Activated naive CD4-positive, alpha-beta T cell treated with anti-CD3 and anti-CD28 coated beads for 36 hours (primary cell): ENCODE measurements at regions not wholly inside any gene's neighbourhood (a gene's known extent, or its start where the extent isn't known, plus 50 kb on each side); places are given as distances from the start of the nearest gene placed in this dataset.

Experiments used
- CTCF ChIA-PET: fragments of 350-600 bp; sonication (Branson Sonifier 250); formaldehyde crosslinking; loops from one replicate; lab custom pipeline; 2021; ENCODE audit warnings: antibody characterized with exemption; lab: Charles Lee
- DNase-seq: peaks from one replicate; pipeline ENCODE4 v3.0.0-alpha.2; 2020
- H3K27ac Mint-ChIP-seq: one replicate; pipeline ENCODE4 v1.8.0; 2021; ENCODE audit warnings: mild to moderate bottlenecking, mixed read lengths
- H3K27me3 Mint-ChIP-seq: one replicate; pipeline ENCODE4 v1.8.0; 2021; ENCODE audit warnings: low read depth, mixed read lengths
- H3K36me3 Mint-ChIP-seq: one replicate; pipeline ENCODE4 v1.8.0; 2021; ENCODE audit warnings: low read depth, mixed read lengths
- H3K4me1 Mint-ChIP-seq: one replicate; pipeline ENCODE4 v1.8.0; 2021; ENCODE audit warnings: low read depth, mixed read lengths
- H3K4me3 Mint-ChIP-seq: one replicate; pipeline ENCODE4 v1.8.0; 2021; ENCODE audit warnings: mild to moderate bottlenecking, moderate library complexity, mixed read lengths
- H3K9me3 Mint-ChIP-seq: one replicate; pipeline ENCODE4 v1.8.0; 2021; ENCODE audit warnings: mixed read lengths
- intact Hi-C: fragments of 100-400 bp; cut with micrococcal nuclease; formaldehyde crosslinking; loops from one replicate; pipeline ENCODE4 v1.15.1; 2023

- intact Hi-C loops = no loop called here
Measured at GRCh38 chr5:74266132-74266531, 374.4 kb downstream of the ENC1 start.

DNA sequence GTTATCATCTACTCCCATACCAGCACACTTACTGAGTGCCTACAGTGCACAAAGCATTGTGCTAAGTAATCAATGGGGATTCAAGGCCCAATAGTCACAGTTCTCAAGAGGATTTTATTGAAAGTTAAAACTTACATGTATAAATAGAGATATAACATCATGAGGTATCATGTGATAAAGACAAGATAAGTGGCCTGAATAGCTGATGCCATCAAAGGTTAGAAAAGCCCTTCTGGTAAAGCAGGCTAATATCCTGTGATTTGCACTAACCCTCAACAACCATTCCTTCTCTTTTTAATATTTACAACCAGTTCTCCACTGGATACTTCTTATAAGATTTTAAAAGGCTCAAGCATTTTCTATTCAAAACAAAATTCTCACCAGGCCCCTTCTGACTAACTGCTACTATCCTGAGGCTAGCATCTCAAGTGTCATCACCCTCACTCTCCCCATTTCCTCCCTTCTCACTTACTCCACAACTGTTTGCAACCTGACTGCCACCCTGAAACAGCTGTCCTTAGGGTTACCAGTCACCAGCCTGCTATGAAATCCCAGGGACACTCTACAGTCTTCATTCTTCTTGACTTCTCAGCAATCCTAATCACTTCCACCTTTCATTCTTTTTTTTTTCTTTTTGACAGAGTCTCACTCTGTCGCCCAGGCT is 377.9 kb downstream of the ENC1 start:
- no peak overlapping the region for H3K27ac Mint-ChIP-seq
- H3K36me3 Mint-ChIP-seq = no peaks in the 10 kb centered on the region
- H3K9me3 Mint-ChIP-seq = no peaks in the 10 kb centered on the region
- no peak overlapping the region for H3K4me3 Mint-ChIP-seq
- no peaks in the 10 kb centered on the region for H3K27me3 Mint-ChIP-seq
- no peak for DNase-seq
- H3K4me1 Mint-ChIP-seq = no peaks in the 10 kb centered on the region
- intact Hi-C loops = no loop called here
- CTCF ChIA-PET = interaction anchor here (0.6 kb wide), 1 partner anchor 1421 kb away, joined by 3 read pairs; no protein-coding TSS in a partner anchor

More at GRCh38 chr5:74266132-74266531, 374.4 kb downstream of the ENC1 start:
- H3K9me3 Mint-ChIP-seq = no peaks in the 10 kb centered on the region
- no peak for DNase-seq
- no peak overlapping the region for H3K27ac Mint-ChIP-seq
- no peak overlapping the region for H3K4me3 Mint-ChIP-seq
- no peaks in the 10 kb centered on the region for H3K4me1 Mint-ChIP-seq
- H3K27me3 Mint-ChIP-seq = no peaks in the 10 kb centered on the region
- H3K36me3 Mint-ChIP-seq = no peaks in the 10 kb centered on the region
- CTCF ChIA-PET = interaction anchor here (0.7 kb wide), 1 partner anchor 44 kb away, joined by 3 read pairs; no protein-coding TSS in a partner anchor

- intact Hi-C loops = no loop called here
- CTCF ChIA-PET = interaction anchor here (0.6 kb wide), 1 partner anchor 1422 kb away, joined by 3 read pairs; no protein-coding TSS in a partner anchor
- Mint-ChIP-seq H3K4me1 (no peaks in the 10 kb centered on the region), H3K27ac (no peak overlapping the region), H3K4me3 (no peak overlapping the region), H3K36me3 (no peaks in the 10 kb centered on the region), H3K27me3 (peaks cover 5% of the 10 kb centered on the region), H3K9me3 (no peaks in the 10 kb centered on the region)
- DNase-seq = no peak
Measured at GRCh38 chr5:74261866-74262265, 378.7 kb downstream of the ENC1 start.

DNA sequence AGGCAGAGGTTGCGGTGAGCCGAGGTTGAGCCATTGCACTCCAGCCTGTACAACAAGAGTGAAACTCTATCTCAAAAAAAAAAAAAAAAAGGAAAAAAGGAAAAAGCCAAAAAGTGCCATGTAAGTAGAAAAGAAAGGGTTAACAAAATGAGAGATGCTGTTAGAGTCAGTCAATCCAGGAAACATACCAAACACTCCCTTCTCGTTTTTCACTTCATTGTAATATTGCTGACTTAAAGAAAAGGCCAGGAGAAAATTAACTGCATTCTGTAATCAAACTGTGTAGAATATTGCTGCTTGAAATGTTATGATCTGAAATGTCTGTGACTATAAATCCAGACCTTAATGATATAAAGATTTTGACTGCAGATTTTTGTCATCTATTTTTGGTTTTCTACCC is 379.1 kb downstream of the ENC1 start:
- intact Hi-C loops = no loop called here
- CTCF ChIA-PET = no interaction called here

GRCh38 chr5:74259572-74259971 is 381.0 kb downstream of the ENC1 start:
- intact Hi-C loops = no loop called here
- Mint-ChIP-seq H3K4me3 (no peak overlapping the region), H3K9me3 (no peaks in the 10 kb centered on the region), H3K36me3 (no peaks in the 10 kb centered on the region), H3K27ac (no peak overlapping the region), H3K4me1 (no peaks in the 10 kb centered on the region), H3K27me3 (peaks cover 5% of the 10 kb centered on the region)
- CTCF ChIA-PET = no interaction called here
- DNase-seq = no peak

More for the DNA sequence above, 379.1 kb downstream of the ENC1 start:
- H3K4me1 Mint-ChIP-seq = no peaks in the 10 kb centered on the region
- H3K9me3 Mint-ChIP-seq = no peaks in the 10 kb centered on the region
- DNase-seq = no peak
- no peak overlapping the region for H3K4me3 Mint-ChIP-seq
- peaks cover 5% of the 10 kb centered on the region for H3K27me3 Mint-ChIP-seq
- H3K27ac Mint-ChIP-seq = no peak overlapping the region
- H3K36me3 Mint-ChIP-seq = no peaks in the 10 kb centered on the region

DNA sequence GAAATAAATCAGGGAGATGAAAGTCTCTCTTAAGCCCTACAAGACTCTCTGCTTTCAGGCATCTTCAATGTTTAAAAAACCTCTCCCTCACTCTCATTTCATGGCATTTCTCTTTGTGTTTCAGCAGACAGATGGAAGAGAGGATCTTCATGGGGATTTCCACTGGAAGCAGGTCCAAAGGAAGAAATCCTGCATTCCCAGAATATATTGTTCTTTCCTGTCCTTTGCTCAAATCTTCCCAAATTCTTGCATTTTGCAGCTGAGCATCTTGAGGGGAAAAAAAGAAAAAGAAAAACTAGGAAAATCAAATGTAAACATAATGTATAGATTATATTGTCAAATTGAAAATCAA is 382.2 kb downstream of the ENC1 start:
- no peaks in the 10 kb centered on the region for H3K4me1 Mint-ChIP-seq
- H3K27me3 Mint-ChIP-seq = peaks cover 10% of the 10 kb centered on the region

DNA sequence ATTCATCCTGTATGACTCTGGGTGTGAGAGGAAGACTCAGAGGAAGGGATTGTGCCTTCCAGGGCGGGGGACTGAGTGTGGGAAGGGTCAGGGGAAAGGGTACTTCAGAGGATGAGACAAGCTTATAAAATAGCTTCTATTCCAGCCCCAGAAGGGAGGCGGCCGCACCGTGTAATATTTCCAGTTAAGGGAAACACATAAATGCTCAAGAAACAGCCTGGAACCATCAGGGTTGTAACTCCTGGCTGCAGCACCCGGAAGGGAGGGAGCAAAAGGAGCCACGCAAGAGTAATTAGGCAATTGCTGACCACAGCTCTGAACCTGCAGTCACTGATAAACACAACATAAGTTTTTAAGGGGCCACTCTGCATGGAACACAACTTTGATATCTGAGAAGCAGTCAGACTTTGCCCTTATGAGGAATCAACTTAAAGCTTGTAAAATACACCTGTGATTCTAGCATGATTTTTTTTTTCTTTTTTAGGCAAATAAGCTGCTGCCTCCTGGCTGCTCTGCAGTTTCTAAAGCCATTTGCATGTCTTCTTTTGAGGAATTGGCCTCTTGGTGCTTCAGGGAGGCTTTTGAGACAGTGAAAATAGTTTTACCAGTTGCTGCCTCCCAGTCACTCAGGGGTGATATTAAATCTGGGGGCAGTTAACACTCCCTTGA is 382.7 kb downstream of the ENC1 start:
- Mint-ChIP-seq H3K9me3 (no peaks in the 10 kb centered on the region), H3K4me1 (no peaks in the 10 kb centered on the region), H3K27ac (no peak overlapping the region), H3K36me3 (no peaks in the 10 kb centered on the region), H3K4me3 (no peak overlapping the region), H3K27me3 (peaks cover 10% of the 10 kb centered on the region)
- intact Hi-C loops = no loop called here
- no peak for DNase-seq
- CTCF ChIA-PET = interaction anchor here (0.6 kb wide), 1 partner anchor 257 kb away, joined by 3 read pairs; no protein-coding TSS in a partner anchor

More for the DNA sequence above, 382.2 kb downstream of the ENC1 start:
- no peak overlapping the region for H3K4me3 Mint-ChIP-seq
- H3K27ac Mint-ChIP-seq = no peak overlapping the region
- DNase-seq = no peak
- intact Hi-C loops = no loop called here
- H3K36me3 Mint-ChIP-seq = no peaks in the 10 kb centered on the region
- CTCF ChIA-PET = no interaction called here
- no peaks in the 10 kb centered on the region for H3K9me3 Mint-ChIP-seq

- H3K9me3 Mint-ChIP-seq = no peaks in the 10 kb centered on the region
- CTCF ChIA-PET = no interaction called here
- no peaks in the 10 kb centered on the region for H3K36me3 Mint-ChIP-seq
- no peak for DNase-seq
- intact Hi-C loops = no loop called here
- H3K4me3 Mint-ChIP-seq = no peak overlapping the region
- no peak overlapping the region for H3K27ac Mint-ChIP-seq
- H3K27me3 Mint-ChIP-seq = peaks cover 10% of the 10 kb centered on the region
- H3K4me1 Mint-ChIP-seq = no peaks in the 10 kb centered on the region
Measured at GRCh38 chr5:74257060-74257527, 383.4 kb downstream of the ENC1 start.

GRCh38 chr5:74255692-74256392 is 384.7 kb downstream of the ENC1 start:
- no peaks in the 10 kb centered on the region for H3K9me3 Mint-ChIP-seq
- DNase-seq = no peak
- intact Hi-C loops = no loop called here
- no peak overlapping the region for H3K4me3 Mint-ChIP-seq
- CTCF ChIA-PET = no interaction called here
- H3K27me3 Mint-ChIP-seq = peaks cover 10% of the 10 kb centered on the region
- no peaks in the 10 kb centered on the region for H3K36me3 Mint-ChIP-seq
- no peak overlapping the region for H3K27ac Mint-ChIP-seq
- no peaks in the 10 kb centered on the region for H3K4me1 Mint-ChIP-seq

GRCh38 chr5:74254257-74254656 is 386.3 kb downstream of the ENC1 start:
- H3K9me3 Mint-ChIP-seq = no peaks in the 10 kb centered on the region
- H3K27ac Mint-ChIP-seq = no peak overlapping the region
- intact Hi-C loops = no loop called here
- H3K36me3 Mint-ChIP-seq = no peaks in the 10 kb centered on the region
- CTCF ChIA-PET = no interaction called here
- H3K4me1 Mint-ChIP-seq = no peaks in the 10 kb centered on the region
- H3K4me3 Mint-ChIP-seq = no peak overlapping the region
- DNase-seq = no peak
- peaks cover 10% of the 10 kb centered on the region for H3K27me3 Mint-ChIP-seq

GRCh38 chr5:74252044-74252443 is 388.5 kb downstream of the ENC1 start:
- H3K9me3 Mint-ChIP-seq = no peaks in the 10 kb centered on the region
- H3K27me3 Mint-ChIP-seq = peaks cover 6% of the 10 kb centered on the region
- no peaks in the 10 kb centered on the region for H3K36me3 Mint-ChIP-seq
- H3K27ac Mint-ChIP-seq = no peak overlapping the region
- no peak for DNase-seq
- CTCF ChIA-PET = no interaction called here
- no peak overlapping the region for H3K4me3 Mint-ChIP-seq
- H3K4me1 Mint-ChIP-seq = no peaks in the 10 kb centered on the region
- intact Hi-C loops = no loop called here

DNA sequence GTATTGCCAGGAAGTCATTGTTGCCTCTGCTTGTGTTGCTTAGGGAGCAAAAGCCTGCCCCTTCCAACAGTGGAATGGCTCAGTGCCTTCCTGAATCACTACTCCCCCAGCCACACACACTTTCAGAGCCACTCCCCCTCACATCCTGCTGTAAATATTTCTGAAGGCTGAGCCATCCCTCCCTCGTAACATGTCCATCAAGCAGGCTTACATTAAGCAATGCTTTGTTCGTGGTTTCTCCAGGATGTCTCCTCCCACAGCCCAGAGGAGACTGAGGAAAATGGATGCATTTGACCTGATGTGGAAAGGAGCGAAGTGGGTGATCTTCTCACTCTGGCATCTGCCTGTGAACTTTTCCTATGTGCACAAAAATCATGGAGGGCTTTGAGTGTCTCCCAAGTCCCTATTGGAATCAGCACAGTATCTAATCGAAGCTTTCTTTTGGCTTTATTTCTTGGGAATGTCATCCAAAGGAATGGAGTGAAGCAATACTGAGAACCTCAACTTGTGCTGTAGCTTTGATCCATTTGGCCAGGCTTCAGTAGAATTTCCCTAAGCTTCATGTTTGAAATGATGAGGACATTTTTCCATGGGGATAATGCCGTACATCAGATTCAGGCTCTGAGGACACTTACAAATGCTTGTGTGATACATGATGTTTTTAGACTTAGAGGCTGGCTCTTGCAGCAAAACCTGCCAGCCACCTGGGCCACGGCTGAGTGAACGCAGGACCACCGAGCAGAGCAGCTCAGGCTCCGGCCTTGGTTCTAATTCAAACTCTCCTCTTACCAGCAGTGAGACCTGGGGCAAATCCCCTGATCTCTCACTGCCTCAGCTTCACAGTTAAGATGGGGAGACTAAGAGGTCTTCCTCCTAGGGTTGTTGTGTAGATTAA is 389.1 kb downstream of the ENC1 start:
- Mint-ChIP-seq H3K36me3 (no peaks in the 10 kb centered on the region), H3K27me3 (peaks cover 5% of the 10 kb centered on the region), H3K9me3 (no peaks in the 10 kb centered on the region), H3K4me1 (no peaks in the 10 kb centered on the region), H3K27ac (no peak overlapping the region), H3K4me3 (no peak overlapping the region)
- intact Hi-C loops = no loop called here
- CTCF ChIA-PET = no interaction called here
- no peak for DNase-seq
